ENCODE measurements at regions not wholly inside any gene's neighbourhood (a gene's known extent, or its start where the extent isn't known, plus 50 kb on each side); places are given as distances from the start of the nearest gene placed in this dataset.

- TF ChIP-seq POLR2AphosphoS5 (IDR thresholded peaks at IDR 0.05) (no peak), POLR2A (IDR thresholded peaks at IDR 0.05) (no peak), CTCF (IDR thresholded peaks at IDR 0.05) (no peak)
- DNase-seq (ENCODE audit: low spot score) = no peak
- Histone ChIP-seq H3K4me3 (no peak overlapping the region), H3K36me3 (no peaks in the 10 kb centered on the region), H3K4me1 (replicated peaks) (no peaks in the 10 kb centered on the region), H3K27me3 (replicated peaks; ENCODE audit: insufficient read depth) (no peaks in the 10 kb centered on the region), H3K27ac (no peak overlapping the region), H3K9me3 (no peaks in the 10 kb centered on the region)
- 82% methylated on average over 3 of the region's 3 CpGs for WGBS
- intact Hi-C loops (cut with DNase I) = no loop called here
Observed at GRCh38 chr13:50401721-50402465, 386.6 kb downstream of the KCNRG start.

GRCh38 chr13:50403311-50403710 lies 388.1 kb downstream of the KCNRG start:
- no peak for TF ChIP-seq POLR2A (IDR thresholded peaks at IDR 0.05)
- TF ChIP-seq CTCF (IDR thresholded peaks at IDR 0.05) = no peak
- DNase-seq (ENCODE audit: low spot score) = no peak
- no peaks in the 10 kb centered on the region for H3K9me3 ChIP-seq
- H3K27me3 ChIP-seq (replicated peaks; ENCODE audit: insufficient read depth) = no peaks in the 10 kb centered on the region
- no peaks in the 10 kb centered on the region for H3K4me1 ChIP-seq (replicated peaks)
- intact Hi-C loops (cut with DNase I) = no loop called here
- 0% methylated on average over 1 of the region's 1 CpG for WGBS
- H3K27ac ChIP-seq = no peak overlapping the region
- H3K4me3 ChIP-seq = no peak overlapping the region
- H3K36me3 ChIP-seq = no peaks in the 10 kb centered on the region

- no peak for DNase-seq (ENCODE audit: low spot score)
- WGBS = 78% methylated on average over 3 of the region's 3 CpGs
- Histone ChIP-seq H3K36me3 (no peaks in the 10 kb centered on the region), H3K27me3 (replicated peaks; ENCODE audit: insufficient read depth) (no peaks in the 10 kb centered on the region), H3K4me1 (replicated peaks) (no peaks in the 10 kb centered on the region), H3K4me3 (no peak overlapping the region), H3K27ac (no peak overlapping the region), H3K9me3 (no peaks in the 10 kb centered on the region)
- TF ChIP-seq POLR2AphosphoS5 (IDR thresholded peaks at IDR 0.05) (no peak), CTCF (IDR thresholded peaks at IDR 0.05) (no peak), POLR2A (IDR thresholded peaks at IDR 0.05) (no peak)
- intact Hi-C loops (cut with DNase I) = no loop called here
Observed at GRCh38 chr13:50404116-50404515, 388.9 kb downstream of the KCNRG start.

GRCh38 chr13:50404769-50405168 lies 389.5 kb downstream of the KCNRG start:
- H3K9me3 ChIP-seq = no peaks in the 10 kb centered on the region
- no peaks in the 10 kb centered on the region for H3K27me3 ChIP-seq (replicated peaks; ENCODE audit: insufficient read depth)
- H3K36me3 ChIP-seq = no peaks in the 10 kb centered on the region
- no peaks in the 10 kb centered on the region for H3K4me1 ChIP-seq (replicated peaks)
- H3K27ac ChIP-seq = no peak overlapping the region
- WGBS = 100% methylated on average over 1 of the region's 1 CpG
- intact Hi-C loops (cut with DNase I) = no loop called here
- no peak overlapping the region for H3K4me3 ChIP-seq
- no peak for TF ChIP-seq POLR2AphosphoS5 (IDR thresholded peaks at IDR 0.05)
- TF ChIP-seq POLR2A (IDR thresholded peaks at IDR 0.05) = no peak
- no peak for TF ChIP-seq CTCF (IDR thresholded peaks at IDR 0.05)
- no peak for DNase-seq (ENCODE audit: low spot score)

GRCh38 chr13:50406831-50407230 lies 391.6 kb downstream of the KCNRG start:
- 96% methylated on average over 3 of the region's 3 CpGs for WGBS
- Histone ChIP-seq H3K4me3 (no peak overlapping the region), H3K27ac (no peak overlapping the region), H3K27me3 (replicated peaks; ENCODE audit: insufficient read depth) (no peaks in the 10 kb centered on the region), H3K36me3 (no peaks in the 10 kb centered on the region), H3K4me1 (replicated peaks) (no peaks in the 10 kb centered on the region), H3K9me3 (no peaks in the 10 kb centered on the region)
- intact Hi-C loops (cut with DNase I) = no loop called here
- TF ChIP-seq POLR2A (IDR thresholded peaks at IDR 0.05) (no peak), POLR2AphosphoS5 (IDR thresholded peaks at IDR 0.05) (no peak), CTCF (IDR thresholded peaks at IDR 0.05) (no peak)
- DNase-seq (ENCODE audit: low spot score) = no peak

All from prostate gland (tissue), 2 donors.